SKM-1 treated with dmso at 0.1 percent for 144 hours (cell line): ENCODE measurements at regions not wholly inside any gene's neighbourhood (a gene's known extent, or its start where the extent isn't known, plus 50 kb on each side); places are given as distances from the start of the nearest gene placed in this dataset.
A peak's percentile ranks its signal among the peaks of the same experiment; 100 is the strongest.

Experiments
- DNase-seq: peaks from one replicate; lab custom pipeline; 2025; ENCODE audit not compliant: unreplicated experiment; lab: John Stamatoyannopoulos, UW

DNA sequence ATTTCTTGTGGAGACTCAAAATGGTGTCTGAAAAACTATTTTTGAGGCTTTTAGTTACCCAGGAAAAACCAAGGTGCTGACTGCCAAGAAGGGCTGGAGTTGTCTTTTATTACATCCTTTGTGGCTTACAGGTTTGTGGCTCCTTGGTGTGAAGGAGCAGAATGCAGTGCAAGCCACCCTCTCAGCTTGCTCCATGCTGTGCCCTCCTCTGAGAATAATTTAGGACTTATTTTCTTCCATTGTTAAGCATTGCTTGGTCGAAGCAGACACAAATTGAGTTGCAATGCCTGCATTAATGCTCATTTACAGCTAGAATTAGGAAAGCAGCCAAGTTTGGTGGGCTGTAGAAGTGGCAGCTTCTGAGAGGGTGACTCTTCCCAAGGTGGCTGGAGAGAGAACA lies 272.2 kb downstream of the KIF4B start:
- DNase-seq = no peak

DNA sequence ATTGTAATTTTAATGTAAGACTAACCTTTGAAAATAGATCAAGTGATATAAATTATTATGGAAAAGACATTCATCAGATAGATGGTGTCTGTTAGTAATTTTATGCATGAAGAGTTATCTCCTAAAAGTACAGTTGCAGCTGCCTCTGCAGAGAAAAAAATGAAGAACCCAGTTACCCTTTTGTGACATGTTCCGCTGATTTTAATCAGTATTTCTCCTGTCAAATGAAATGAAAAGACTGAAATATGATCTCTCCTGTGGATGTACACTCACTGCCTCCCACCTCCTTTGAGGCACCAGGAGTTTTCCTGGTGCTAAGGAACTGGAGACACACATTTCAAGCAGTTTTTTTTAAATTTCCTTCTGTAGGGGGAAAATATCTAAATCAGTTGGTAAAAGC lies 277.4 kb downstream of the KIF4B start:
- DNase-seq = no peak

DNA sequence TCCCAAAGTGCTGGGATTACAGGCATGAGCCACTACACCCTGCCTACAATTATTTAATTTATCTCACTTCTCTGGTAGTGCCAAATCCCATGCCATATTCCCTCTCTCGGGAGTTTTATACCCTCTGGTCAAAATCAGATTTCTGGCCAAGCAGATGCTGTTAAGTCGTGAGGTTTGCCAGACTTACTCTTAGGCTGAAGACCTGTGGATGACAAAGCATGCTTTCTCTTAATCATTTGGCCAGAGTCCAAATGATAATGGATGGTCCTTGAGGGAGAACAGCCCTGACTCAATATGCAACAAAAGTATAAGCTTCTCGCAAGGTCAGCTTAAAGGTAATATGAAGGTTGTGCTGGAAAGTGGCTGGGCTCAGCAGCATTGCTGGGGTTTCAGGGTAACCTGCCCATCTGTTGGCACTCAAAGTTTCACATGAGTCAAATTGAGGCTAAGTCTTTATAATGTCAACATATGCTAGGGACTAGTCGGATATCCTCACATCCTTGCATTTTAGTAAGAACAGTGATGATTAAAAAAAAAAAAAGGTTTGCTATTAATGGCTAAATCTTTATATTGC lies 280.1 kb downstream of the KIF4B start:
- DNase-seq = no peak

DNA sequence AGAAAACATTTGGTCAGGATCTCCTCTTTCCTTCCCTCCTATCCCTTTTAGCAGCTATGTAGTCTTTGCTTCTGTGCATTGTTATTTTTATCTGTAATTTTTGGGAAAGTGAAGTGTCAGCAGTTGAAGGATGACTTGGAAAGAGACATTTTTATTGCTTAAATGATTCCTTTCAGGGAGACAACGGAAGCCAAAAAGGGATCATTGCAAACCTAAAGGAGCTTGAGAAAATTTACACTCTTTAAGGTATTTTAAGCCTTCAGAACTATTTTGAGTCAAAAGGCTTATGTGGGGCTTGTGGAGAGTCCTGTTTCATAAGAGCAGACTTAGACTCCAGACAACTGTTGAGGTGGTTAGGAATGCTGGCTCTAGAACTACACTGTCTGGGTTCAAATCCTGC lies 281.6 kb downstream of the KIF4B start:
- no peak for DNase-seq

DNA sequence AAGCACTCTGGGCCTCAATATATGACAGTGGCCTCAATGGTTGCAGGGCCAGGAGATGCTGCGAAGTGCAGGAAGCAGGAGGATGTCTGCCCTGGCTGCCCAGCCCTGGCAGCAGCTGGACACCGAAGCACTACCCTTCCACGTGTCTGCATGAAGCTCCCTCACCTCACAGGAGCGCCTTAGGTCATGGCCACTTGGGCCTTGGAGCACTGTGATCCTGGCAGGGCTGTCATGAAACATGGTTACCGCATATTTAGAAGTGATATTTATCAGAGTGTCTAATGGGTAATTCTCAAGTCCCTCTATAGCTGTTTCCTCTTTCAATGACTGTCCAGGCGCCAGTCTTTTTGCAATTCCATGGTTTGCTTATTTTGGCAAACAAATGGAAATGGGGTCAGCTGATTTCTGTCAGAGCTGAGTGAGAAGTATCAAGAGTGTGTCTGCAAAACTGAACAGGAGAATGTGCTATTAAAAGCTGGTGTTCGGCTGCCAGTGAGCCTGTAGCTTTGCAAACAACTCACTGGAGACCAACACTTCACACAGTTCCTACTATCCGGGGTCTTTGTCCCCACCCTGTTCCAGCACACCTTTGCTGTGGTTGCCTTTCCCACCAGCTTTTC lies 285.9 kb downstream of the KIF4B start:
- DNase-seq = no peak

DNA sequence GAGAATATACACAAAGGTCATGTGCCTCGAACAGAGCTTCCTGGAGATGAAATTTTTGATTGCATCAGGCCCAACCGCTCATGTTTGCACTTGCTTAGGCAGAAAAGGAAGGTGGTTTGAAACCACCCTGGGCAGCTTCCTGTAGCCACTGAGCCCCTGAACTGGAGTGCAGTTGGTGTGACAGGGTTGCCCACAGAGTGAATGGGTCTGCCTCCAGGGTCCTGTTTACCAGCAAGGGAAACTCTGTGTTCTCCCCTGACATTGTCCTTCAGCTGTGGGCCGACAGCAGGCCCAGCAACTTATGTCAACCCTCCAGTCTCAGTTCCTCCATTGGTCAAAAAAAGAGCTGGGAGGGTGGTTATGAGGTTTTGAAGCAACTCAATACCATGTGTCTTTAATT lies 289.6 kb downstream of the KIF4B start:
- peak; percentile 52 for DNase-seq

DNA sequence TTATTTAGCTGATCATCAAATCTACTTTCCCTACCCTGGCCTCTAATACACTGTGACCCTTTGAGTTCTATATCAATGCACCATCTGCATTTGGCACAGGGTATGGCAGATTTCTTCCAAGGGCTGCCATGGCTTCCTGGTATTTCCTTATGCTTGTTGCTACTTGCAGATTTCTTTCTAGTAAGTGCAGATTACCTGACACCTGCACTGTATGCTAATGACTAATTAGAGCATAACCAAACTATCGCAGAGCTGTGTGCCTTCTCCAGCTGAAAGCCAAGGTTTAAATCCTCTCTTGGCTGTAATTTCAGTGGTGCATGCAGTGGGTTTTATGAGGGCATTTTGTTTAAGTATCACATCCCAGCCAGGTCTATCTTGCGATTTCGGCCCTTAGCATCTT lies 293.7 kb downstream of the KIF4B start:
- no peak for DNase-seq

DNA sequence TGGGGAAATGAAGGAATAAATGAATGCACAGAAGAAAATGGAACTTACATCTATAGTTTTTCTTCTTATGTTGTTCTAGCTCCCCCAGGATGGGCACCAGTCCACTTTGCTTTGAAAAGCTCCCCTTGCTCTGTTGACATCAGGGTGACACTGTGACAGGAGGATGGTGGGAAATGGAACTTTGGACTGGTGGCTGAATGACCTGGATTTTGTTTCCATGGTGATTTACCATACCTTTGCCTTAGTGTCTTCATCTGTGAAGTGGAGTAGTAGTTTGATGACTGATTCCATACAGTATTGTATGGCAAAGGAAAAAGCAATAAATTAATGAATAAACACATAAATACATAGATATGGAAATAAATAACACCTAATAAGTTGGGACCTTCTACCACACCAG lies 294.7 kb downstream of the KIF4B start:
- DNase-seq = no peak

DNA sequence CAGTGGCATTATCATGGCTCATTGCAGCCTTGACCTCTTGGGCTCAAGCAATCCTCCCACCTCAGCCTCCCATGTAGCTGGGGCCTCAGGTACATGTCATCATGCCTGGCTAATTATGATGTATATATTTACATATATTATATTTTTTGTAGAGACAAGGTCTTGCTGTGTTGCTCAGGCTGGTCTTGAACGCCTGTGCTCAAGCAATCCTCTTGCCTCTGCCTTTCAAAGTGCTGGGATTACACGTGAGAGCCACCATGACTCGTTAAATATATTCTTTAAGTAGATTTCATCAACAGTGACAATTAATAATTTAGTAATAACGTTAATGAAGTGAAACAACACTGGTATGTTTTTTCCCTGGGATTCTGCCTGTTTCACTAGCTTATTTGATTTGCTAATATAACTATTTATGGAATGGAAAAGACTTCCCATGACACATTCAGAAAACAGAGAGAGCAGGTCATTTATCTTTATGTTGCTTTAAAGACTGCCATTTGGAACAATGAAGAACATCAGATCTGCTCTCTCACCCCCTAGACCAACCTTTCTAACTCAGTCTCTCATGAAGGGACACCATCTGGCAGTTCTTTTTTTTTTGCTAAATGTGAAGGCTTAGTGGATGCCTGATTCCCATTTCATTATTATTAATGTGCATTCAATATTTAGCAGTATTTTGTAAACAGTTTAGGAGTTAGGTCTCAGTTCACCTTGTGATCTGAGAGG lies 295.6 kb downstream of the KIF4B start:
- no peak for DNase-seq

DNA sequence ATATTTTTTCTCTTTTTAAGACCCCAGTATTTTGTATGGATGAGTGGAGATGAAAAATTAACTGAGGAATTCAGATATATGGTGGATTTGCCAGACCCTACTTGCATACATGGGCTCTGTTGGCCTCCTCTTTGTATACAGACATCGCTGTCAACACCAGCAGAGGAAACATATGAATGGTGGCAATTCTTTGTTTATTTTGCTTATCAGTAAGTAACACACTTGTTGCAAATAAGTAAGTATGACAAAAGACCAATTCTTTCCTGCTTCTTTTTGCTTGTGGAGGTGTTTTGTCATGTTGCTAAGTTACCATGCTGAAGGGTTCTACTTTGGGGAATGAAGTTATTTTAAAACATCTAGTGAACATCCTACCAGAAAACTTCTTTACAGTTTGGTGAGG lies 298.2 kb downstream of the KIF4B start:
- DNase-seq = no peak

DNA sequence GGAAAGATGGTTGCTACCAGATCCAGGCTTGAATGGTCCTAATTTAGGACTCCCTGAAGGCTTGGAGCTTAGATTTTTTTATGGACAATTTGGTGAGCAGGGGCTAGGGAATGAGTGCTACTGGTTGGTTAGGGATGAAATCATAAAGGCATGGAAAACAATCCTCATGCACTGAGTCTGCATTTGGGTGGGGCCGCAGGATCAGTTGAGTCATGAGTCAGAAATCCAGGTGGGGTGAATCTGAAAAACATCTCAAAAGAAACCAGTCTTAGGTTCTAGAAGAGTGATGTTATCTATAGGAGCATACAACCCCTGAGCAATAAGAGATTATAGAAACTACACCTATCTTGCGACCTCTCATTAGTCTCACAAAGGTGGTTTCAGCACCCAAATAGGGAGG lies 300.0 kb downstream of the KIF4B start:
- DNase-seq = no peak

DNA sequence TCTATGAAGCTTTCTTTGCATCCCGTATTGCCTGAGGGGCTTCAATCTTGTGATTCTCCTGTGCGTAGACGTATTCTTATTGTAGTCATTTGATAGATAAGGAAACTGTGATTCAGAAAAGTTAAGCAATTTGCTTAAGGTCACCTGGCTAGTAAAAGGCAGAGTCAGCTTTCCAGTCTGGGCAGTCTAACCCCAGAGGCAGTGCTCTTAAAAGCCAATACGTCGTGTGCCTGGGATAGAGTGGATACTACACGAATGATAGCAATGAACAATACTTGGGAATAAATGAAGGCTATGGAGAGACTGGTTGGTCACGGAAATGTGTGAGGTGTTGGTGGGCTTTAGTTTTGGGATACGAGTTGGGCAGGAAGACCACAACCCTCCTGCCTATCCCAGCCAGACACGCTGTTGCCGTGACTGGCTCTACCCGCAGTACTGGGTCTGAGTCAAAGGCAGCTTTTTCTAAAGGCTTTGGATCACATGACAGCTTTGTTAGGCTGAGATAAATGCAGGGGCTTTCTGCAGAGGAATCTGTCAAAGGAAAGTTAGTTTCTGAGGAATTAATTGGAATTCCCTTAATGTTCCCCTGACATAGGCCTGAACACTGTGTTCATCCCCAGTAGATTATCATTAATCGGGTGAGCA lies 302.6 kb downstream of the KIF4B start:
- no peak for DNase-seq

DNA sequence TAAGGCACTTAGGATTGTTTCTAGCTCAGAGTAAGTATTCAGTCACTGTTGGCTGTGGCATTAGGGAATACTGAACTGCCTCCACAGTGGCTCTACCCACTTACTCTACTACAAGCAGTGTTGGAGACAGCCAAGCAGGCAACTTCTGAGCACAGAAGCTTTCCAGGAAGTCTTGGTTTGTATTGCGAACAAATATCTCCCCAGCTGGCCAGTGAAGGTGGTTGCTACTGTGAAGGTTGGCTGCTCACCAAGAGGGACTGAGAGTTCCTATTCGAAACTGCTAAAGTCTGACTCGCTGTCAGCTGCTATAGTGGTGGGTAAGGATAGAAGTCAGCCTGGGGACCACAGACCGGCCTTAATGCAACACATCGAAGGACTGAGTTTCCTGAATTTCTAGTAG lies 319.1 kb downstream of the KIF4B start:
- DNase-seq = no peak

DNA sequence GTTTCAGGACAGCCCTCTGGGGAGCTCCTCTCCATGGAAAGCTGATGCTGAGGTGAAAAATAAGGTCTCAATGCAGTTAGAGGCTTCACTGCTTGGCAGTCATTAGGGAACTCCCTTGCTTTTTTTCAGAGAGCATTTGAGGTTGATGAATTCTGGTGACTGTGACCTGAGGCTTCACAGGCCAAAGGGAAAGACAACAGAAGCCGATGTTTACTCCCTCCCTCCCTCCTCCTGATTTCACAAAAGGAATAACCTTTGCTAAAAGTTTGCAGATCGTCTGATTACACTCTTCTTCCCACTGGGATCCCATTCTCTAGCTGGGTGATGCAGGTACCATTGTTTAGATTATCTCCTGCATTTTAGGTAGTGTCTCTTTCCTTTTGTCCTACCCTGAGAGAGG lies 329.4 kb downstream of the KIF4B start:
- DNase-seq = no peak

DNA sequence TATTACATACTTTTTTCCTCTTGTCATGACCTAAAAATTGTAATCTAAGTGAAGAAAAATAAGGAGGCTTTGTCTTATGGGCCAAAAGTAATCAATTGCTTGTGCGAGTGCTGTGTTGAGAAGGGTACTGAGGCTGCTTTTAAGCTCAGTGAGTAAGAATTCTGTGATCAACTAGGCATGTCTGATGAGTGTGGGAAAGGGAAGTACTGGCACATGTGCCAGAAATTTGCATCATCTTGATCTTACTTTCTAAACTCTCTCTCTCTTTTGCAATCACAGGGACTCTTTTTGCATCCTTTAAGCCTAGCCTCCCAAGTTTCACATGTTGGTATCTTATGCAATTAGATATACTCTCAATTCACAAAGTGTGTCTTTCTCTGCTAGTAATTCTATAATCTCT lies 329.9 kb downstream of the KIF4B start:
- peak; percentile 58 for DNase-seq

DNA sequence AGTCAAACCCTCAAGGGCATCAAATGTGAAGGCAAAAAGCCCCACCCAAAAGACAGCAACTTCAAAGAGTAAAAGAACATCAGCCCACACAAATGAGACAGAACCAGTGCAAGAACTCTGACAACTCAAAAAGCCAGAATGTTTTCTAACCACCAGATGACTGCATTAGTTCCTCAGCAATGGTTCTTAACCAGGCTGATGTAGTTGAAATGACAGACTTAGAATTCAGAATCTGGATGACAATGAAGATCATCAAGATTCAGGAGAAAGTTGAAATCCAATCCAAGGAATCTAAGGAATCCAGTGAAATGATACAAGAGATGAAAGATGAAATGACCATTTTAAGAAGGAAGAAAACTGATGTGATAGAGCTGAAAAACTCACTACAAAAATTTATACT lies 339.7 kb downstream of the KIF4B start:
- DNase-seq = no peak

DNA sequence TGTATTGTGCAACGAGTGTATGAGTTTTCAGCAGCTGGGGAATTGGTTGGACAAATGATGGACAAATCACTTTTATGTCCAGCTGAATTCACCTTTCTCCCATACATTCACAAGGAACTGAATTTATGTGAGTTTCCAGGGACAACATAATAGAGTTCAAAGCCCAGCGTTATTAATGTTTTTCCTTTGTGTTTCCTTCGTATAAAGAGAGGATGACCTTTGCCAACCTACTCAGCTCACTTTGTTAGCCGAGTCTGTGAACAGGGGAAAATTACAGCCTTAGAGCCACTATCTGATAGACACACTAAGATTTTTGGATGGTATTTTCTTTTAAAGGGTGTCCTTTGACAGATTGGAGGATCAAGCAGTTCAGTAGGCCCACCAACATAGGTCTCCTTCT lies 352.5 kb downstream of the KIF4B start:
- no peak for DNase-seq

DNA sequence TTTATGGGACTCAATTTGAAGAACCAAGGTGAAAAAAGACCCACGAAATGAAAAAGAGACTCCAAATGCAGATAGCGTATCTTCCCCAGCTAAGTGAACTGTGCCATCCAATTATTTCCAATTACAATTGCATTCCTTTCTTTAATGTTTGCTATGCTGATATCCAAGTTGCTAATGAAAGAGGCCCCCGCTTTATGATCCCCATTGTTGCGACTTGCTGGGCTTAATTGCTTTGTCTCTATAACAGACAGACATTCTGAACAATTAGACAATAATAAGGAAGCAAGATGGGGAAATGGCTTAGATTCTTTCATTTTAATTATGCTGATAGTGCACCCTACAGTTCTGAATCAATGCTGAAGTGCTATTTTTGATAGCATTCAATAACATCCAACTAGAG lies 354.3 kb downstream of the KIF4B start:
- DNase-seq = no peak

DNA sequence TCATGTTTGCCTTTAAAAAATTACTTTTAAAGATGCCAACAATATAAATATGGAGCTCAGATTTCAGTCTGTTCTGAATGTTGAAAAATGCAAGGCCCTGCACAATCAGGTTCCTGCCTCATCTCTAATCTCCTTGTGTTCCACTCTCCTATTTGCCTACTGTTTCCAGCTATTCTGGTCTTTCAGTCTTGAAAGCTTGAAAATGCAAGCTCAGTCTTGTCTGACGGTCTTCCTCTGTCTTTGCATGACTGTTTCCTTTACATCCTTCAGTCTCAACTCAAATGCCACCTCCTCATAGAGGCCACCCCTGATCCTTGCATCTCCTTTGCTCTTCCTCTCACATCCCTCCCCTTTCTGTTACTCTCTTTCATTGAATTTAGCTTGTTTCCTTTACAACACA lies 354.9 kb downstream of the KIF4B start:
- DNase-seq = no peak

DNA sequence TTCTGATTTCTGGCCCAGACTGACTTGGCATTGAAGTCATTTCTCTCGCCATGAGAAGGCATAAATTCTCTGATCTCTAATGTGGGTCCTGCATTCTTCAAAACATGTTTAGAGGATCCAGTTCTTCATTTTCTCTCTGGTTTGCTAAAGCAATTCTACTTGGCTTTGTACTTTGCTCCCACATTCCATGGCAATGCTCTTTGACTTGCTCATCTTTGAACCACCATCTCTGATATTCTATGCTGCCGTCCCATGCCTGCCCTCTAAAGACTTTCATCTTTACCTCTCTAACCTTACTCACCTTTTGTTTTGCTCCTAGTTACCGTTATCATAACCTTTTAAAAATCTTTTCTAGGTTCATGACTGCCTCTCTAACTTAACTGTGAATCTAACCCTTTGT lies 366.9 kb downstream of the KIF4B start:
- no peak for DNase-seq

DNA sequence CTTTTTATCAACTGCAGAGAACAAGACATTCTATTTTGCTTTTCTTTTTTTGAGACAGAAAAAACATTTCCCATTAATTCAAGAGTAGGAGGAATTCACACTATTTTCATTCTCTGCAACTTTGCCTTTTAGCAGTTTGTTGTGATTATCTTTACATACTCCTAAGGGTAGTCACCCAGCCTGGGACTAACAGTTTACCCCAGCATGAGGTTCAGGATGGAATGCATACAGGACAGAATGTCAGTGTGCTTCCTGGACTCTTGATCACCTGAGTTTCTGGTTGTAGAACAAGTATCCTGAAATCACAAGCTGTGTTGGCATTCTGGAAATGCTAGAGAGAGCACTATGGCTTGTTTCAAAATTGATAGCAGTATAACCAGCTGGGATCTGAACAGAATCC lies 368.1 kb downstream of the KIF4B start:
- no peak for DNase-seq

DNA sequence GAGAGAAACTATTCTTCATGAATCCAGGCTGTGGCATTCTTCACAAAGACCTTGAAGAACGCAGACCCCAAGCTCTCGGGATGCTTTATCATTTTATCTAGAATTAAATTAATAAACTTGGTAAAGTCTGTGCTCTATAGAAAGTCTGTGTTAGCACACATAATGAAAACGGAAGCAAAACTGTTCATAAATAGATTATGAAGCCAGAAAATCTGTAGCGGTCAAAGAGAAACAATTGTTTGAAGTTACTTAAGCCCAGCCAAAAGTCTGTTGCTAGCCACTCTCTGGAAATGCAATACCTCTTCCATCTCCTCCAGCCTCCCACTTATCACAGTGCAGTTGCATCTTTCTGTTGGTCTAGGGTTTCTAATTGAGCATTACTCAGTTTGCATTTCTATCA lies 375.9 kb downstream of the KIF4B start:
- DNase-seq = no peak
